ENCODE measurements at regions not wholly inside any gene's neighbourhood (a gene's known extent, or its start where the extent isn't known, plus 50 kb on each side); places are given as distances from the start of the nearest gene placed in this dataset.
"Not testable (repeated sequence)": the region's sequence is repeated elsewhere in the genome, so short reads cannot be mapped to it uniquely, and the experiment has no call there.

DNA sequence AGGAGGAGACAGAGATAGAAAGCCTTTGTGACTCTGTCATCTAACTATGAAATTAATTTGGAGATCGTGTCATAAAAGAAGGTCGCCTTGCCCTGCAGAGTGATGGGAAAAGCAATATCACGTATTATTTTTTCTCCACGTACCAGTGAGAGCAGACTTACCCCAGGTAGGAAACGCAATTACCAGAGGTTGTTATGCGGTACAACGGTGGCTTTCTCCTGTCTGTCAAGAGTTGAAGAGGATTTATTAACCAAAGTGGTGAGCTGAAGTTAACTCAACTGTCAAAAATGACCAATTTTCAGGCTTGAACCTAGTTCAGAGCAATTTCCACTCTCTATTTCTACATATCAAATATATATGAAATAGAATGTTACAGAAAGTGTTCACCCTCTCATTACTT lies 282.6 kb upstream of the PFKP start:
- H3K27ac Mint-ChIP-seq = no peak overlapping the region
- H3K4me3 Mint-ChIP-seq = no peak overlapping the region
- no peaks in the 10 kb centered on the region for H3K27me3 Mint-ChIP-seq

GRCh38 chr10:2782950-2783349 lies 284.4 kb upstream of the PFKP start:
- no peaks in the 10 kb centered on the region for H3K9me3 Mint-ChIP-seq
- no peaks in the 10 kb centered on the region for H3K36me3 Mint-ChIP-seq (ENCODE audit: low read depth)
- ChIA-PET POLR2A (no interaction called here), CTCF (no interaction called here)
- H3K4me3 Mint-ChIP-seq = no peak overlapping the region
- no peaks in the 10 kb centered on the region for H3K27me3 Mint-ChIP-seq
- DNase-seq = no peak
- H3K27ac Mint-ChIP-seq = no peak overlapping the region
- no peaks in the 10 kb centered on the region for H3K4me1 Mint-ChIP-seq

More for the DNA sequence above, 282.6 kb upstream of the PFKP start:
- POLR2A ChIA-PET = no interaction called here
- DNase-seq = no peak
- no peaks in the 10 kb centered on the region for H3K9me3 Mint-ChIP-seq
- CTCF ChIA-PET = interaction anchor here (1.0 kb wide), 1 partner anchor 28 kb away, joined by 3 read pairs; no protein-coding TSS in a partner anchor
- no peaks in the 10 kb centered on the region for H3K4me1 Mint-ChIP-seq
- H3K36me3 Mint-ChIP-seq (ENCODE audit: low read depth) = no peaks in the 10 kb centered on the region

DNA sequence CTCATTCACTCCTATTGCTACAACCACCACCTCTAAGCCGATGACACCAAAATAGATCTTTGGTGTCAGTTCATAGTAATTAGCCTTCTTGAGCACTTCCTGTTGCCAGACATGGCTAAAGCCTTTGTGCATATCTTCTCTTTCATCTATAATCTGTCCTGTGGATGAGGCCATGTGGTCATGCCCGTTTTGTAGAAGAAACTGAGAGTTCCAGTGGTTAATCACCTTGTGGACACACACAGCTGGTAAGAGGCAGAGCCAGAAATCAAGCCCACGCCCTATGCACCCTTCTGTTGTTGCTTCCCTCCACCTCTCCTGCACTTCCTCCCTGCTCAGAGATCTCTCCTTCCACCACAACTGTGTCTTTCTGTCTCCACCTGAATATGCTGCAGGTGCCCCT lies 285.1 kb upstream of the PFKP start:
- ChIA-PET POLR2A (no interaction called here), CTCF (no interaction called here)
- H3K27me3 Mint-ChIP-seq = no peaks in the 10 kb centered on the region
- H3K4me1 Mint-ChIP-seq = no peaks in the 10 kb centered on the region
- no peaks in the 10 kb centered on the region for H3K36me3 Mint-ChIP-seq (ENCODE audit: low read depth)
- no peak overlapping the region for H3K27ac Mint-ChIP-seq
- no peak overlapping the region for H3K4me3 Mint-ChIP-seq
- no peaks in the 10 kb centered on the region for H3K9me3 Mint-ChIP-seq
- DNase-seq = no peak

DNA sequence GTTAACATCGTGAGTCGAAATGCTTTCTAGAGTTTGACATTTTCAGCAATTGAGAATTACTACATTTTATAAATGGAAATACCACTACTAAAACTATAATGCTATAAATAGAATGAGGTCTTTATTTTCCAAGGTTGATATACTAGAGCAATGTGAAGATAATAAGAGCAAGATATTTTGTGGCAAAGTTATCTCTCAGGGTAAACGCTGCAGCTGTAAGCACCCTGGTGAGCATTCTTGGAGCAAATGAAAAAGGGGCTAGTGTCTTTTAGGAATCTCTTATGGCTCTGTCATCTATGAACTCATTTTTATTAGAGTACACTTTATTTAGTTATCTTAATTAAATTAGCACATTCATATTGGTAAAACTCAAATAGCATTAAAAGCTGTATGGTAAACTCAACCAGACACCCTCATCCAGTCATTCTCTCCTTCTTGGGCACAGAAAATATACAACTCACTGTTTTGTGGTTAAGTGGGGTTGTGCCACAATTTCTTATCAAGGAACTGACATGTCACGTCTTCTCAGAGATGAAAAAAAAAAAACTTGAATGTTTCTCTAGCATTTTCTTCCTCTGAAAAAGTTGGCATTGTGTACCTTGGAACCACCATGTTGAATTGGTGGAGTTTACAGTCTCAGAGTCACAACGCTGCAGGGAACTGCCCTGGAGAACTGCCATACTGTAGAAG lies 289.5 kb upstream of the PFKP start:
- H3K27ac Mint-ChIP-seq = no peak overlapping the region
- ChIA-PET POLR2A (no interaction called here), CTCF (no interaction called here)
- H3K27me3 Mint-ChIP-seq = no peaks in the 10 kb centered on the region
- H3K36me3 Mint-ChIP-seq (ENCODE audit: low read depth) = no peaks in the 10 kb centered on the region
- no peaks in the 10 kb centered on the region for H3K9me3 Mint-ChIP-seq
- H3K4me3 Mint-ChIP-seq = no peak overlapping the region
- DNase-seq = no peak
- H3K4me1 Mint-ChIP-seq = no peaks in the 10 kb centered on the region

- CTCF ChIA-PET = no interaction called here
Observed at GRCh38 chr10:2772816-2773631, 294.3 kb upstream of the PFKP start.

DNA sequence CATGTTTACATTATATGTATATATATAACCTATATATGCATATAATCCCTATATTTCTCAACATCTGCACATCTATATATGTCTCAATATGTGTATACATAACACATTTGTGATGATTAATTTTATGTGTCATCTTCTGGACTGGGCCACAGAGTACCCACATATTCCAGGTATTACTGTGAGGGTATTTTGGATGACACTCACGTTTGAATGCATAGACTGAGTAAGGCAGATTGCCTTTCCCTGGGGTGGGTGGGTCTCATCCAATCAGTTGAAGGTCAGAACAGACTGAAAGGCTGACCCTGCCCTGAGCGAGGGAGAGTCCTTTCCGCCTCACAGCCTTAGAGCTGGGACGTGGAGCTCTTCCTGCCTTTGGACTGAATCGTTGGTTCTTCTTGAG lies 295.2 kb upstream of the PFKP start:
- CTCF ChIA-PET = no interaction called here
- Mint-ChIP-seq H3K9me3 (no peaks in the 10 kb centered on the region), H3K27ac (no peak overlapping the region), H3K4me3 (no peak overlapping the region), H3K27me3 (peaks cover 4% of the 10 kb centered on the region), H3K36me3 (ENCODE audit: low read depth) (no peaks in the 10 kb centered on the region), H3K4me1 (no peaks in the 10 kb centered on the region)
- POLR2A ChIA-PET = no interaction called here
- DNase-seq = no peak

More at GRCh38 chr10:2772816-2773631, 294.3 kb upstream of the PFKP start:
- Mint-ChIP-seq H3K9me3 (no peaks in the 10 kb centered on the region), H3K4me1 (no peaks in the 10 kb centered on the region), H3K4me3 (no peak overlapping the region), H3K27me3 (peaks cover 3% of the 10 kb centered on the region), H3K36me3 (ENCODE audit: low read depth) (no peaks in the 10 kb centered on the region), H3K27ac (no peak overlapping the region)
- DNase-seq = no peak
- POLR2A ChIA-PET = no interaction called here

DNA sequence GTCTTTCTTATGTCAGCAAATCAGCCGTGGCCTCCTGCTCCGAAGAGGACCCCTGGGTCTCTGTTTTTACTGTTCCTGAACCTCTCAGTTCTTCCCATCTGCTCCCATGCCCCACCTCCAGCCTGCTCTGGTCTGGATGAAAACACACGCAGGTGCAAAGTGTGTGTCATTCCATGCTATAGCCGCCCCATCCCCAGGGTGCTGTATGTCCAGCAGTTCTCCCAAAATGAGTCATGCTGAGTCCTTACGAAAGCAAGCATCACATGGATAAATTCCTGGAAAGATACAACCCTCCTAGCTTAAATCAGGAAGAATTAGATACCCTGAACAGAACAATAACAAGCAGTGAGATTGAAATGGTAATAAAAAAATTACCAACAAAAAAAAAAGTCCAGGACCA lies 300.1 kb upstream of the PFKP start:
- H3K27me3 Mint-ChIP-seq; POLR2A ChIA-PET; H3K36me3 Mint-ChIP-seq (ENCODE audit: low read depth); CTCF ChIA-PET; H3K9me3 Mint-ChIP-seq; H3K4me3 Mint-ChIP-seq; DNase-seq; H3K4me1 Mint-ChIP-seq; H3K27ac Mint-ChIP-seq: not testable (repeated sequence)

- no peak for DNase-seq
- no peaks in the 10 kb centered on the region for H3K4me1 Mint-ChIP-seq
- ChIA-PET CTCF (no interaction called here), POLR2A (no interaction called here)
- no peak overlapping the region for H3K4me3 Mint-ChIP-seq
- H3K9me3 Mint-ChIP-seq = peaks cover 3% of the 10 kb centered on the region
- H3K36me3 Mint-ChIP-seq (ENCODE audit: low read depth) = no peaks in the 10 kb centered on the region
- H3K27me3 Mint-ChIP-seq = no peaks in the 10 kb centered on the region
- no peak overlapping the region for H3K27ac Mint-ChIP-seq
Observed at GRCh38 chr10:2761971-2762370, 305.4 kb upstream of the PFKP start.

DNA sequence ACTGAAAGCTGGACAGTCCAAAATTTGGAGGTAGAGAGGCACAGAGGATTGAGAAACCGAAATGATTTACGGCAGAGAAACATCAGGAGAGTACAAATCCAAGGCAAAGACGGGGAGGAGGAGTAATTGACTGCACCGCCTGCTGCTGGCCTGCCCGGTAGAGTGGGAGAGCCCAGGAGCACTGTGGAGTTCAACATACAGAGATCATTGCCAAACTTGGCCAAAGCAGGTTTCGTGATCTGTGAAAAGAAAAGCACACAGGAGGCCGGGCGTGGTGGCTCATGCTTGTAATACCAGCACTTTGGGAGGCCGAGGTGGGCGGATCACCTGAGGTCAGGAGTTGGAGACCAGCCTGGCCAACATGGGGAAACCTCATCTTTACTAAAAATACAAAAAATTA lies 306.0 kb upstream of the PFKP start:
- CTCF ChIA-PET = no interaction called here
- DNase-seq = no peak
- no peaks in the 10 kb centered on the region for H3K36me3 Mint-ChIP-seq (ENCODE audit: low read depth)
- H3K27me3 Mint-ChIP-seq = no peaks in the 10 kb centered on the region
- no peak overlapping the region for H3K27ac Mint-ChIP-seq
- H3K4me3 Mint-ChIP-seq = no peak overlapping the region
- POLR2A ChIA-PET = no interaction called here
- H3K9me3 Mint-ChIP-seq = peaks cover 3% of the 10 kb centered on the region
- H3K4me1 Mint-ChIP-seq = no peaks in the 10 kb centered on the region

GRCh38 chr10:2760736-2761135 lies 306.6 kb upstream of the PFKP start:
- no peaks in the 10 kb centered on the region for H3K27me3 Mint-ChIP-seq
- H3K4me1 Mint-ChIP-seq = no peaks in the 10 kb centered on the region
- H3K9me3 Mint-ChIP-seq = peaks cover 3% of the 10 kb centered on the region
- ChIA-PET CTCF (no interaction called here), POLR2A (no interaction called here)
- H3K36me3 Mint-ChIP-seq (ENCODE audit: low read depth) = no peaks in the 10 kb centered on the region
- no peak for DNase-seq
- no peak overlapping the region for H3K27ac Mint-ChIP-seq
- H3K4me3 Mint-ChIP-seq = no peak overlapping the region

DNA sequence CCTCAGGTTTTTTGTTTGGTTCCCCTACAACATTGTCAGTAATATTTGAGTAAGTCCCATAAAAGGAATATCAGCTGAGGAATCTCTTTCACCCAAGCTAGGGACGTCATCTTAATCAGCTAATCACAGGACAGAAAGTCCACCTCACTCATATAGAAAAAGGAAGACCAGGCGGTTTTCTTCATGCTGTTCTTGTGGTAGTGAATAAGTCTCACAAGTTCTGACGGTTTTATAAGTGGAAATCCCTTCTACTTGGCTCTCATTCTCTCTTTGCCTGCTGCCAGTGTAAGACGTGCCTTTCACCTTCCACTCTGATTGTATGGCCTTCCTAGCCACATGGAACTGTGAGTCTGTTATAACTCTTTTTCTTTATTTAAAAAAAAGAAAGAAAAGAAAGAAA lies 308.1 kb upstream of the PFKP start:
- no peaks in the 10 kb centered on the region for H3K36me3 Mint-ChIP-seq (ENCODE audit: low read depth)
- no peak for DNase-seq
- ChIA-PET CTCF (no interaction called here), POLR2A (no interaction called here)
- H3K9me3 Mint-ChIP-seq = peaks cover 8% of the 10 kb centered on the region
- no peak overlapping the region for H3K27ac Mint-ChIP-seq
- no peaks in the 10 kb centered on the region for H3K4me1 Mint-ChIP-seq
- H3K4me3 Mint-ChIP-seq = no peak overlapping the region
- no peaks in the 10 kb centered on the region for H3K27me3 Mint-ChIP-seq

DNA sequence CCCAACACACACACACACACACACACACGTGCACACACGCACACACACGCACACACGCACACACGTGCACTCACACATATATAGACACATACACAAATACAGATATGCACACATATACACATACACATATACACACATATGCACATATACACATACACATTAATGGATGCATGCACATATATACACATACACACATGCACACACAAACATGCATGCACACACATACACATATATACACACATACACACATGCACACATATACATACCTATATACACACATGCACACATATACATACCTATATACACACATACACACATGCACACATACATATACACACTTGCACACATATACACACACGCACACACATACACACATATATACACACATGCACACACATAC lies 312.4 kb upstream of the PFKP start:
- Mint-ChIP-seq H3K36me3 (ENCODE audit: low read depth) (no peaks in the 10 kb centered on the region), H3K27ac (no peak overlapping the region)

DNA sequence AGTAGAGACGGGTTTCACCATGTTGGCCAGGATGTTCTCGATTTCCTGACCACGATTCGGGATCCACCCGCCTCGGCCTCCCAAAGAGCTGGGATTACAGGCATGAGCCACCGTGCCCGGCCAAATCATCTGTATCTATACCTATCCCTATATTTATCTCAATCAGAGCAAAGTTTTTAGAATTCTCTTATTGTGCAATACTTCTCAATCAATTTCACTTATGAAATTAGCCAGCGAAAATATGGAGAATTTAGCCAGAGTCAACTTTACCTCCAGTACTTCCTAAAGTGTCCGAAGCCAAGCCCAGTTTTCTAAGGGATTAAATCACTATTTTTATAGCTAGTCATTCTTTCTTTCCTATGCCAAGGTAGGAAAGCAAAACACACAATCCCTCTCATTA lies 319.1 kb upstream of the PFKP start:
- no peaks in the 10 kb centered on the region for H3K36me3 Mint-ChIP-seq (ENCODE audit: low read depth)
- no peak overlapping the region for H3K4me3 Mint-ChIP-seq
- peaks cover 2% of the 10 kb centered on the region for H3K27me3 Mint-ChIP-seq
- H3K4me1 Mint-ChIP-seq = no peaks in the 10 kb centered on the region
- no peak for DNase-seq
- ChIA-PET POLR2A (no interaction called here), CTCF (no interaction called here)
- no peaks in the 10 kb centered on the region for H3K9me3 Mint-ChIP-seq
- no peak overlapping the region for H3K27ac Mint-ChIP-seq

More for the DNA sequence above, 312.4 kb upstream of the PFKP start:
- POLR2A ChIA-PET = no interaction called here
- H3K4me1 Mint-ChIP-seq = no peaks in the 10 kb centered on the region
- CTCF ChIA-PET = no interaction called here
- H3K27me3 Mint-ChIP-seq = peaks cover 2% of the 10 kb centered on the region
- H3K4me3 Mint-ChIP-seq = no peak overlapping the region
- no peak for DNase-seq
- peaks cover 5% of the 10 kb centered on the region for H3K9me3 Mint-ChIP-seq

- no peak for DNase-seq
- no peak overlapping the region for H3K4me3 Mint-ChIP-seq
- H3K9me3 Mint-ChIP-seq = no peaks in the 10 kb centered on the region
- H3K4me1 Mint-ChIP-seq = no peaks in the 10 kb centered on the region
- no peak overlapping the region for H3K27ac Mint-ChIP-seq
- no peaks in the 10 kb centered on the region for H3K36me3 Mint-ChIP-seq (ENCODE audit: low read depth)
- ChIA-PET POLR2A (no interaction called here), CTCF (no interaction called here)
- H3K27me3 Mint-ChIP-seq = peaks cover 2% of the 10 kb centered on the region
Observed at GRCh38 chr10:2746638-2747037, 320.7 kb upstream of the PFKP start.

All from activated CD4-positive, alpha-beta T cell treated with anti-CD3 and anti-CD28 coated beads, Interleukin-2, amount 10 ng/mL, durations not matched to agents 7 days and 5 days (primary cell).